Suprapubic skin (tissue), 4 donors: ENCODE measurements at regions not wholly inside any gene's neighbourhood (a gene's known extent, or its start where the extent isn't known, plus 50 kb on each side); places are given as distances from the start of the nearest gene placed in this dataset.

Experiments used
- DNase-seq, 2 donors: peaks; one replicate each; pipeline ENCODE4 v3.0.0-alpha.2; 2019; ENCODE audit warnings: low spot score in 2 of 2
- H3K27ac ChIP-seq: fragments of 200-600 bp; sonication (generic); one replicate; pipeline ENCODE4 v1.5.1; 2019
- H3K27me3 ChIP-seq: fragments of 200-600 bp; sonication (generic); one replicate; pipeline ENCODE4 v1.5.1; 2019
- H3K36me3 ChIP-seq: fragments of 200-600 bp; sonication (generic); one replicate; pipeline ENCODE4 v1.5.1; 2019
- H3K4me1 ChIP-seq: fragments of 200-600 bp; sonication (generic); one replicate; pipeline ENCODE4 v1.5.1; 2019
- H3K4me3 ChIP-seq: fragments of 200-600 bp; sonication (generic); one replicate; pipeline ENCODE4 v1.5.1; 2019; ENCODE audit warnings: mild to moderate bottlenecking
- H3K9me3 ChIP-seq: fragments of 200-600 bp; sonication (generic); one replicate; pipeline ENCODE4 v1.5.1; 2019
- EP300 ChIP-seq: sonication (generic); formaldehyde crosslinking; IDR thresholded peaks from one replicate; pipeline ENCODE4 v1.6.1; 2017; ENCODE audit warnings: antibody characterized with exemption
- POLR2A ChIP-seq, 2 donors: fragments of 450-650 bp; IDR thresholded peaks; one replicate each; pipeline ENCODE4 v1.6.1; 2017; ENCODE audit warnings: antibody characterized with exemption in 2 of 2, mild to moderate bottlenecking in 2 of 2, moderate library complexity in 2 of 2
- POLR2AphosphoS5 ChIP-seq, 3 donors: sonication (generic); formaldehyde crosslinking; IDR thresholded peaks; one replicate each; pipeline ENCODE4 v1.6.1; 2017; ENCODE audit warnings: antibody characterized with exemption in 3 of 3
- WGBS: methylation state at CpG from one replicate; pipeline ENCODE4 v1.1.5; 2018; 5-methylcytosine and 5-hydroxymethylcytosine counted together
- TF ChIP-seq, protein P1 (sequence below), 2 donors: fragments of 200-600 bp in 1 of 2; fragments of 450-650 bp in 1 of 2; sonication (generic) in 1 of 2; IDR thresholded peaks; one replicate each; pipeline ENCODE4 v1.5.1; 2016 to 2019; ENCODE audit warnings: antibody characterized with exemption in 2 of 2, mild to moderate bottlenecking in 1 of 2, moderate library complexity in 1 of 2

DNA sequence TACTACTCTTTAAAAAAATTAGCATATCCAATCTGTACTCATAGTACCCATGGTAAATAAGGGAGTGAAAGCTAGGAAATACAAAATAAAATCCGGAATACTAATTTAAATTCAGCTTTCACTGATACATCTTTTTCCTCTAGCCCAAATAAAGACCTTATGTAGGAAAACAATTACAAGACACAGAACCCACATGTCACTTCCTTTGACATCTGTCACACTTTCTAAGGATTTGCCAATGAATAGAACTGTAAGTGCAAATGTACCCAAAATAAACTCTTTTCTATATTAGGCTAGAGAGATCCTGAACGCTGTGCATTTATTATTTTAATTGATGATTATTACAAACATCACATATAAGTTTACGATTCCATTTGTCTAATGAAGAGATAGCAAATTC, 393.0 kb downstream of the LRRIQ3 start:
- TF ChIP-seq, protein P1, sequence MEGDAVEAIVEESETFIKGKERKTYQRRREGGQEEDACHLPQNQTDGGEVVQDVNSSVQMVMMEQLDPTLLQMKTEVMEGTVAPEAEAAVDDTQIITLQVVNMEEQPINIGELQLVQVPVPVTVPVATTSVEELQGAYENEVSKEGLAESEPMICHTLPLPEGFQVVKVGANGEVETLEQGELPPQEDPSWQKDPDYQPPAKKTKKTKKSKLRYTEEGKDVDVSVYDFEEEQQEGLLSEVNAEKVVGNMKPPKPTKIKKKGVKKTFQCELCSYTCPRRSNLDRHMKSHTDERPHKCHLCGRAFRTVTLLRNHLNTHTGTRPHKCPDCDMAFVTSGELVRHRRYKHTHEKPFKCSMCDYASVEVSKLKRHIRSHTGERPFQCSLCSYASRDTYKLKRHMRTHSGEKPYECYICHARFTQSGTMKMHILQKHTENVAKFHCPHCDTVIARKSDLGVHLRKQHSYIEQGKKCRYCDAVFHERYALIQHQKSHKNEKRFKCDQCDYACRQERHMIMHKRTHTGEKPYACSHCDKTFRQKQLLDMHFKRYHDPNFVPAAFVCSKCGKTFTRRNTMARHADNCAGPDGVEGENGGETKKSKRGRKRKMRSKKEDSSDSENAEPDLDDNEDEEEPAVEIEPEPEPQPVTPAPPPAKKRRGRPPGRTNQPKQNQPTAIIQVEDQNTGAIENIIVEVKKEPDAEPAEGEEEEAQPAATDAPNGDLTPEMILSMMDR (IDR thresholded peaks at IDR 0.05), result no peak
- TF ChIP-seq POLR2A (IDR thresholded peaks at IDR 0.05) (no peak), POLR2AphosphoS5 (IDR thresholded peaks at IDR 0.05) (no peak), EP300 (no peak)
- WGBS, result 74% methylated on average over 3 of the region's 3 CpGs
- Histone ChIP-seq H3K36me3 (no peaks in the 10 kb centered on the region), H3K4me3 (no peak overlapping the region), H3K27ac (no peak overlapping the region), H3K4me1 (no peaks in the 10 kb centered on the region), H3K9me3 (no peaks in the 10 kb centered on the region), H3K27me3 (no peaks in the 10 kb centered on the region)
- no peak for DNase-seq

DNA sequence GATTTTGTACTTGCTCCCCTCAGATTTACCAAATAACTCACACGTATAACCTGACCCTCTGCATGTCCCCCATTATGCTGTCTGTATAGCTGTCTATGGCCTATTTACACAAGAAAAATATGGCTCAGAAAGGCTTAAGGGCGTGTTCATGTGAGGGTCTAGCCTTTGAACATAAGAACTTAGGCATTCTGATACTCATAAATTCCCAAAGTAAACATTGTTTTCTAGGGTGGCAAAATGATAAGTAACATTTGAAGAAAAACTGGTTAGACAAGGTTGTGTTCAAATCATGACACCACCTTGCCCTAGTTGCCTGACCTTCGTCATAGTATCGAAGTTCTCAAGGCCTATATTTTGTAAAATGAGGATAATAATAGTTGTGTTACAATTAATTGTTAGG, 394.6 kb downstream of the LRRIQ3 start:
- H3K9me3 ChIP-seq, result no peaks in the 10 kb centered on the region
- H3K4me1 ChIP-seq, result no peaks in the 10 kb centered on the region
- DNase-seq, result no peak
- H3K27me3 ChIP-seq, result no peaks in the 10 kb centered on the region
- no peak overlapping the region for H3K4me3 ChIP-seq
- TF ChIP-seq, protein P1 (IDR thresholded peaks at IDR 0.05), result no peak
- TF ChIP-seq POLR2AphosphoS5 (IDR thresholded peaks at IDR 0.05) (no peak), EP300 (no peak), POLR2A (IDR thresholded peaks at IDR 0.05) (no peak)
- H3K27ac ChIP-seq, result no peak overlapping the region
- no peaks in the 10 kb centered on the region for H3K36me3 ChIP-seq
- 71% methylated on average over 4 of the region's 4 CpGs for WGBS

DNA sequence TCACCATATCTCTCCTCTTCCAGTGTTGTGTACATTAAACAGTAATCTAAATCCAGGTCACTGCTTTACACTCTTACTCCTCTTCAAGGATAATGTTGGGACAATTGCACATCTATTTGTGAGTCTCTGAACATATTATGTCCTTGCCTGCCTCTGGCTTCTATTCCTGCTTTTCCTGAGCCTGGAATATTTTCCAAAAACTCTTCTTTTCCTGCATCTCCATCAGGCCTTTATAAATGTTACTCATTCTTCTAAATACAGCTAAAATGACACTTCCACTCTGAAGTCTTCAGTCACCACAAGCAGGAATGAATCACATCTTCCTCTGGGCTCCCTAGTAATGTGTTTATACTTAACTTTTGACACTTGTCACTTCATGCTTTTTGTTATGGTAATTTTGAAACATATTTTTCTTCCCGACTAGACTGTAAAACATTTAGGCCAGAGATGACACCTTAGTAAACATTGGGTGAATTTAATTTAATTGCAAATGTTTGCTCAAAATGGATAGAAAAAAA, 396.0 kb downstream of the LRRIQ3 start:
- Histone ChIP-seq H3K4me1 (no peaks in the 10 kb centered on the region), H3K4me3 (no peak overlapping the region), H3K27me3 (no peaks in the 10 kb centered on the region), H3K9me3 (no peaks in the 10 kb centered on the region), H3K27ac (no peak overlapping the region), H3K36me3 (no peaks in the 10 kb centered on the region)
- 29% methylated on average over 1 of the region's 1 CpG for WGBS
- no peak for DNase-seq
- no peak for TF ChIP-seq EP300
- TF ChIP-seq POLR2A (IDR thresholded peaks at IDR 0.05), result no peak
- TF ChIP-seq, protein P1 (IDR thresholded peaks at IDR 0.05), result no peak
- no peak for TF ChIP-seq POLR2AphosphoS5 (IDR thresholded peaks at IDR 0.05)

DNA sequence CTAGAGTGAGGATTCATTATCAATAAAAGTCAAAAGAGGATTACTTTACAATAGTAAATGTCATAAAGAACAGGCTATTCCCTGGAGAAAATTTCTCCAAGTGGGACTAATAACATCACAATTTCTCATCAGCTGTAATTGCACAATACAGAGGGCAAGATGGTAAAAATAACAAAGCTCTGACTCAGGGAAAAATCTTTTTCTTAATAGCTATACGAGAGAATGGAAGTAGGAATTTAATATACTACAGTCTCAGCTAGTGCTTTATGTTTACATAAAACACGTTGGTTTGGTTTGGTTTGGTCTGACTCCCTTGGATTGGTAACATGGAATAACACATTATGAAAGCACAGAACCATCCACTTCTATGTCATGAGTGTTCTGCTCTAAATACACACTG, 397.6 kb downstream of the LRRIQ3 start:
- 35% methylated on average over 2 of the region's 2 CpGs for WGBS
- TF ChIP-seq POLR2AphosphoS5 (IDR thresholded peaks at IDR 0.05) (no peak), POLR2A (IDR thresholded peaks at IDR 0.05) (no peak), EP300 (no peak)
- TF ChIP-seq, protein P1 (IDR thresholded peaks at IDR 0.05), result no peak
- H3K4me1 ChIP-seq, result no peaks in the 10 kb centered on the region
- H3K36me3 ChIP-seq, result no peaks in the 10 kb centered on the region
- H3K9me3 ChIP-seq, result no peaks in the 10 kb centered on the region
- no peak overlapping the region for H3K4me3 ChIP-seq
- DNase-seq, result no peak
- H3K27me3 ChIP-seq, result no peaks in the 10 kb centered on the region
- no peak overlapping the region for H3K27ac ChIP-seq

DNA sequence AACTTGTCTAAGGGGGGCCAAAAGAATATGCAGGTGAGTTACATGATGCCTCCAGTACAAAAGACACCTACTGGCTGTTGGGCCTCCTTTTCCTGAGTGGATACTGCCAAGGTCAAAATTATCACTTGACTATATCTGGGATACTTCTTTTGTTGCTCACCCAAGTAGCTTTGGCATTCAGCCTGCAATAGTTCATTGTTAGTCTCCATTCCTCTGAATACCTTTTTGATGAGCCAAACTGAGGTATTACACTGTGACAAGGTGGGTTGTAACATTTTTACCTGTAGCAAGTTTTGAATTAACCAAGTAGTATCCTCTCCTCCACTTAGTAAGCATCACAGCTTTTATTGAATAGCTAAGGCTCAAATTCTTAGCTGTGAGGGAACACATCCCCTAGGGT, 408.0 kb downstream of the LRRIQ3 start:
- H3K4me3 ChIP-seq, result no peak overlapping the region
- DNase-seq, result no peak
- TF ChIP-seq EP300, result no peak
- TF ChIP-seq, protein P1 (IDR thresholded peaks at IDR 0.05), result no peak
- no peak for TF ChIP-seq POLR2AphosphoS5 (IDR thresholded peaks at IDR 0.05)
- no peak for TF ChIP-seq POLR2A (IDR thresholded peaks at IDR 0.05)
- H3K9me3 ChIP-seq, result no peaks in the 10 kb centered on the region
- H3K4me1 ChIP-seq, result no peaks in the 10 kb centered on the region
- H3K36me3 ChIP-seq, result no peaks in the 10 kb centered on the region
- no peaks in the 10 kb centered on the region for H3K27me3 ChIP-seq
- no peak overlapping the region for H3K27ac ChIP-seq
